ENCODE measurements at regions not wholly inside any gene's neighbourhood (a gene's known extent, or its start where the extent isn't known, plus 50 kb on each side); places are given as distances from the start of the nearest gene placed in this dataset.

DNA sequence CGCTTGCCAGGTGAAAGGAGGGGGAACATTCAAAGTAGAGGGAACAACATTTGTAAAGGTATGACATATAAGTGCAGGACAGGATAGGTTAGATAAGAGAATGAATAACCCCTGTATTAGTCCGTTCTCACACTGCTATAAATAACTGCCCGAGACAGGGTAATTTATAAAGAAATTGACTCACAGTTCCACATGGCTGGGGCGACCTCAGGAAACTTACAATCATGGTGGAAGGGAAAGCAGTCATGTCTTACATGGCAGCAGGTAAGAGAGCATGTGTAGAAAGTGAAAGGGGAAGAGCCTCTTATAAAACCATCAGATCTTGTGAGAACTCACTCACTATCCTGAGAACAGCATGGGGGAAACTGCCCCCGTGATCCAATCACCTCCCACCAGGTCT lies 223.8 kb downstream of the SOX9 start:
- DNase-seq, result no peak

DNA sequence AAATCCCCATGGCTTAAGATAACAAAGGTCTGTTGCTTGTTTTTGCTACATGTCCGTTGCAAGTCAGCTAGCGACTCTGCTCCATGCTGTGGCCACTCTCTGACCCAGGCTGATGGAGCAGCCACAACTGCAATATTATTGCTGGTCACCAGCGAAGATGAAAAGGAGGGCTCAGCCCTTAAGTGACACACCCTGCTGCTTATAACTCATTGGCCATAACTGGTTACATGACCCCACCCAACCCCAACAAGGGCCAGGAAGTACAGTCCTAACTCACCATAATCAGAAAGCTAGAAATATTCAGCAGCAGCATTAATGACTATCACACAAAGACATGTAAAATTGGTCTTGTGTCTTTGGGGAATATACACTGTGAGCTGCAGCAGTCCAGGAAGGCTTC lies 224.3 kb downstream of the SOX9 start:
- DNase-seq, result no peak

DNA sequence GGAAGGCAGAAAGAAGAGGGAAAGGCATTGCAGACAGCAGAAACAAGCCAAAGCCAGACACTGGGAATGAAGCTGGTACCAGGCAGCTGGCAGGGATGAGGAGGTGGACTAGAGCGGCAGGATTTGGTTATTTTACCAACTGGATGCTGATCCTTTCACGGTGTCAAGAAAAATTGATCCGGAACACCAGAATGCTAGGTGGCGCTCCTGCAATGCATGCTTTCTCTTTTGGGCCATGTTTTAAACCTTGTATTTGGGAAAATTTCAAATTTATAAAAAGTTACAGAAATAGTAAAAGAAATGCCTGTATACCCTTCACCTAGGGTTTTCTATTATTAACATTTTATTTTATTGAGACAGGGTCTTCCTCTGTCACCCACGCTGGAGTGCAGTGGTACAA lies 224.7 kb downstream of the SOX9 start:
- no peak for DNase-seq

DNA sequence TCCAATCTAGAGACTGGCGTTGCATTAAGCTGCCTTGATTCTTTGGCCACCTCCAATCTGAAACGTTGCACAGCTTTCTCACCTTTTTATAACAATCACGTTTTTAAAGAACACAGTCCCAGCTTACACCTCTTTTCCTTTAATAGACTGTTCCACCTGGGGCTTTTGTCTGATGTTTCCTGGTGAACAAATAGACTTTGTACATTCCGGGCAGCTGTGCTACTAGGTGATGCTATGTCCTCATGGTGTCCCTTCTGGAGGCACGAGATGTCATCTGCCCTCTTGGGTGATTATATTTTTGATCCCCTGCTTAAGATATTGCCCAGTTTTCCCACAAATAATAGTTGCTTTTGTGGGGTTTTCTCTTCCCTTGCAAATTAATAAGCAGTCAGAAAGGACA lies 225.5 kb downstream of the SOX9 start:
- DNase-seq, result no peak

DNA sequence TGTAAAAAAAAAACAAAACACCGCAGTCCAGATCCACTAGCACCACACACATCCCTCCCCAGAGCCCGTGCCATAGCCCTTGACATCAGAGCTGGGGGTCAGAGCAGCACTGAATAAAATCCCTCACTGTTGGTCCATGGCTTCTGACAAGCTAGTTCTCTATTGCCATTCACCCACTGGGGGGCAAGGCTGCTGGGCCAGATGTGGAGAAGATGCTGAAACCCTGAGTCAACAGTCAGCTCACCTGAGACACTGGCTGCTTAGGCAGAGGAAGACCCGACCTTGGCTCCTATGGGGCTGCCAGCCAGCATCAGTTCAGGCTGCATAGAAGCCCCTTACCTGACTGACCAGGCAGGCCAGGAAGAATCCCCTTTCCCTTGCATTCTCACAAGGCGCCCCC lies 228.2 kb downstream of the SOX9 start:
- no peak for DNase-seq

DNA sequence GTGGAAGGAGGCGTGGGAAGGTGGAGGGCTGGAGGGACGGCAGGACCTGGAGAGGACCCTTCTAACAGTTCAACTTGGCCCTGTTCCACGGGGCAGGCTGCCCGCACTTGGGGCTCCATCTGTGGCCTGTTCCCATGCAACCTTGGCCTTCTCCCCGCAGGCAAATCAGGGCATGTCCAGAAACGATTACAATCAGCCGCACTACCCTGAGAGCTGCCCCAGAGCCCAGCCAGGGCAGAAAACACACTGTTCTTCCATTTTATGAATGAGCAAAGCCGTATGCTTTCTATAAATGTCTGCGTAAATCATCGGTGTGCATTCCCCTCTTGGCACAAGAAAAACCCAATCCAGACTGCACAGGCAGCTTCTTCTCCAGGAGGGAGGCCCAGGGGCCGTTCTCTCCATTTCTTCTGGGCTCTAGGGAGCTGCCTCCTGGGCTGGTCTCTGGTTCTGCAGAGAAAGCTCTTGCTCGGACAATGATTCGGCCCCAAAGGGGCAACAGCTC lies 228.7 kb downstream of the SOX9 start:
- DNase-seq, result no peak

DNA sequence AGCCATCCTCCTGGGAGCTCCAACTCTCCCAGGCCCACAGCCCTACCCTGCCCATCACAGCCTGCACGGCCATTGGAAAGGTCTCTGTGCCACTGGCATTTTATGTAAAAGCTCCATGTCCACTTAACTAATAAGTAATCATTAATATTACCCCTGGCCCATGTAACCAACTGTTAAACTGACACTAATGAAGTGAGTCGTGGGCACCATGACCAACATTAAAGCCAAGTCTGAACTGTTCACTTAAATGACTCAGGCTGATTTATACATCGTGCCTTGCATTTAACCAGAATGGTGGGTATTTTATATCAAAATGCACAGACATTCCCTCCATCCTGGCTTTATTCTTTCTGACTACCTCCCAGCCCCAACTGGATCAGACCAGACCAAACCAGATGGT lies 229.3 kb downstream of the SOX9 start:
- no peak for DNase-seq

DNA sequence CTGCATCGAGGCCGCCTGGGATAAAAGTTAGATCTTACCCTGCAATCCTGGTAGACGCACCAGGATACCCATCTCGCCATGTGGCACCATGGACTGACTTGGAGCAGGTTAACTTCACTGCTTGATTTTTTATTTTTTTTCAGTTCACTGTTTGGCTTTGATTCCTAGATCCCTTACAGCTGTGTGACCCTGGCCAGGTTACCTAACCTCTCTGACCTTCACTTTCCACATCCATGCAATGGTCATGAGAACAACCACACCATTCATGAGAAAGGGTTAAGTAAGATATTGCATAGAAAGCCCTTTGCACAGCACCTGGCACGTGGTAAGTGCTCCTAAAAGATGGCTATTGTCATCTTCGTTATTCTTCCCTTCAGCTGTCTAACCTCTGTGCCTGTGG lies 230.5 kb downstream of the SOX9 start:
- DNase-seq, result no peak

DNA sequence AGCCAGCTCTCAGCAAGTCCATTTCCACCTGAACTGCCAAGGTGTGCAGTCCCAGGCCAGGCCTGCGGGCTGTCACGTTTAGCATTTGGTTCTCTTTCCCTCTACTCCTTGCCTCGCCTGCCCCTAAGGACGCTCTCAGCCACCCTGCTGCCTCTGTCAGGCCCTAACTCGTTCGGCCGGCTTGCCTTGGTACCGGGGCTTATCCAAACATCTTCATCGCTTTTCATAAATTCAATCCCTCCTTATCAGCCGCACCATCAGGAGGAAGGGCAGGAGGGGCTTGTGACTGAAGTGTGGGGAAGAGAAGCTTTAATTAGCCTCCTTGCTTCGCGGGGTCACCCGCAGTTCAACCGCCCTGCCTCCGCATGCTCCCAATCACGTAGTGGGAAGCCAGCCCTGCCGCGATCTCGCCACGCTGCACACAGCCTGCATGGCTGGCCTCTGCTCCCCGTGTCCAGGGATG lies 231.1 kb downstream of the SOX9 start:
- DNase-seq, result no peak

DNA sequence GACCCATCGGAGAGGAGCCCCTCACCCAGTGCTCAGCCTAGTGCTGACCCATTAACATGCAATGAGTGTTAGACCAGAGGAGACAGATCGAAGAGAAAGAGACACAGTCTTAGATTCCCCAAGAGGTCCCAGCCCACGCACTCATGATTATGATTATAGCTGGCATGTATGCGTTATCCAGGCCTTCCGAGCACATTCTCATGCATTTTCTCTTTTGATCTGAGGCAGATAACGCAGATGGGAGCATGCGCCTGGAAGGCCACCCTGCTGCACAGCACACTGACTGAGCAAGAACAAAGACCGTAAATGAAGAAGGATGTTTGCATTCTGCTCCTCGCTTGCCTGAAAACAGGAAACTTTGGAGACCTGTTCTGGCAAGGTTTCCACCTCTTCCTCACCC lies 232.7 kb downstream of the SOX9 start:
- no peak for DNase-seq

DNA sequence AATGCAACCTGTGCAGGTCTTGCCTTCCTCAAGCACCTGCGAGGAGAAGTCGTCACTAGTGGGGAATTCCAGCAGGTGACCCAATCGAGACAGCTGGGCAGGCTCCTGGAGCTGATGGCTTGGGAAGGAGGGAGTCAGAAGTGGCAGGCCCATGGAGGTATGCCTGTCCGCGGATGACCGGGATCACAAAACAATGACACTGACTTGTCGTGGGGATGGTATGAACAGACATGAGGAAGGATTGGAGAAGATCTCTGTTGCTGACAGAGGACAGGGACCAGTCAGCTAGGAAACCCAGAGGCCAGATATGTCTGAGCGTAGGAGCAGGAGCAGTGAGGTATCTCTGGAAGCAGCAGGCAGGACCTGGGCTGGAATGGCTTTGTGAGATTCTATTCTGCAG lies 233.3 kb downstream of the SOX9 start:
- DNase-seq, result no peak

DNA sequence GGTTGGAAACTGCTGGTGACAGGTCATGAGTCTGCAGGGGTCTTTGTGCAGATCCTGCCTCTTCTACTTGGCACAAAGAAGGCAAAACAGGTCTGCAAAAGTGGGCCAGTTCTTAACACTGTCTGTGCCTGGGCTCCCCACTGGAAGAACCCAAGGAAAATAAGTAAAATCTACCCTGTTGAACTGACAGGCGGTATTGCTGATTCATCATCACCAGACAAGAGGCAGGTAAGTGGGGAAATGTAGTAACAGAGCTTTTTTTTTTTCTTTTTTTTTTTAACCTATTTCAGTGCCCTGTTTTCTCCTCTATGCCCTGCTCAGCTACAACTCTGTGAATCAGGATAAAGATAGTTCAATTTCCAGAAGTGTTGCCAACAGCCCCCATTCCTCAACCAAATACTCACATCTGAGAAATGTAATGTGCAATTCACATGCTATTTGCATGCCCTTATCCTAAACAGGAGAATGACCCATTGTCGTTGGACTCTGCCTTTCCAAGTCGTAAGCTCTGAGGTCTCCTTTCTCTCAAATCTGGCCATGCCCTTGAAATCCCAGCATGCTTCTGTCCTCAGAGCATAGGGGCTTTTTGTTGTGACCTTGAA lies 237.0 kb downstream of the SOX9 start:
- no peak for DNase-seq

DNA sequence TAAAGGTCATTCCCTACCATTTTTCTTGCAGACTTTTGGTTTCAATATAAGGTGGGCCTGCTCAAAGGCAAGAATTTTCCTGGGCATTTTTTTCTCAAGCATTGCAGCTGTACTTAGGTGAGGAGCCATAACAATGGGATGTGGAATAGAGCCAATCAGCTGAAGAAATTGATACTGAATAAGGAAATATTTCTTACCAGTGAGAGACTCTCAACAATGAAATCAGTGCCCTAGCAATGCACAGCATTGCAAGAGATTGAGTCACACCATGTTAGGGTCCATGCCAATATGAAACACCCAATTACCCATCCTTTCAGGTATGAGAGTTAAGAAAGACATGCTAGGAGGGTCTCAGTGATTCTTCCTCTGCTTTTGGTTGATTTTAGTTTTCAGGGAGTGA lies 237.6 kb downstream of the SOX9 start:
- no peak for DNase-seq

DNA sequence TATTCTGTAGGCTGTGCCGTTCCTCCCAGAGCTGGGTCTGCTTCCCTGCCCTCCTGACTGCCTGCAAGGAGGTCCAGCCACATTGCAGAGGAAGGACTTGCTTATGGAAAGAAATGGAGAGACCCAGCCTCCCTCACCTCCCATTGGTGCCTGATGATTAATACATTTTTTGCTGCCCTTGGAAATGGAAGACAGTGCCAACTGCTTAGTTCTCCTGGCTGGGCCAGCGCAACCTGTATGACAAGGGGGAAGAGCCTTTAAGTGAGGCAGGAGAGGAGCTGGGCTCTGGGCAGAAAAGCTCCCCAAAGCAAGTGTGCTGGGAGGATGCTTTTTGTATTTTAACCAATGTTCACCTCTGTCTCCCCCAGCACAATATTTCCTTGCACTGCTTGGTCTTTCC lies 238.5 kb downstream of the SOX9 start:
- DNase-seq, result no peak

DNA sequence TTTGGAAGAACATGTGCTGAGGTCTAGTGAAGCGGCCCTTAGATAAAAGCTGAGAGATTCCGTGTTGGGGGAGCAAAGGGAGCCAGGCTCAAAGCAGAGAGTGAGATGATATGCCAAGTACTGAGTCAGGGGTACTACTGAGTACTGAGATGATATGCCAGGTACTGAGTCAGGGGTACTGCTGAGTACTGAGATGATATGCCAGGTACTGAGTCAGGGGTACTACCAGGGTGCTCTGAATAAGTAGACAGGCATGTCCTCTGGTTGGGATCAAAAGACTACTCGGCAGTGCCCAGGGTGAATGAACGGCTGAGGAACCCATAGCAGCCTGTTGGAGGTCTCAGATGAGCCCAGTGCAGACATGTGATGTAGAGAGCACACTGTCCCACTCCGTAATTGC lies 239.0 kb downstream of the SOX9 start:
- no peak for DNase-seq

DNA sequence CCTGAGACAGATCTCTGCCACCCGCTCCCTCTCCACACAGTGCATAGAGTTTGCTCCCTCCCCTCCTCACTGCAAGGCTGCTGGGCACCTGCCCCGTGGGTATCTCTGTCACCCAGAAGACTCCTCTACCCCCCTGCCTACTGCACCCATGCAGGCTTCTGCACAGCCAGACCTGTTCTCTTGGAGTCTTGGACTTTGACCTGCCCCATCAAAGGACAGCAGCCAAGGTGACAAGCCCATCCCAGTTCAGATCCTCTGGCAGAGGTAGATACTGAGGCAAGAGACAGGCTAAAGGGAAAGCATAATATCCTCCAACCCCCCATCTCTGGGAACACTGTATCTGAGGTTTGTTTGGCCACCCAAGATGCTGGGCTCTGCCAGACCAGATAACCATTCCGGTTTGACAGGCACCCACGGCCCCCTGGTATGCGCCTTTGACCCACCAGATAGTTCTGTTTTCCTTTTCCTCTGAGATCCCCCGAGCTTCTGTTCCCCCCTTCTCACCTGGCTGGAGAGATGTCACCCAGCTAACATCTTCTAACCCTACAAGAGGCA lies 239.6 kb downstream of the SOX9 start:
- DNase-seq, result no peak

DNA sequence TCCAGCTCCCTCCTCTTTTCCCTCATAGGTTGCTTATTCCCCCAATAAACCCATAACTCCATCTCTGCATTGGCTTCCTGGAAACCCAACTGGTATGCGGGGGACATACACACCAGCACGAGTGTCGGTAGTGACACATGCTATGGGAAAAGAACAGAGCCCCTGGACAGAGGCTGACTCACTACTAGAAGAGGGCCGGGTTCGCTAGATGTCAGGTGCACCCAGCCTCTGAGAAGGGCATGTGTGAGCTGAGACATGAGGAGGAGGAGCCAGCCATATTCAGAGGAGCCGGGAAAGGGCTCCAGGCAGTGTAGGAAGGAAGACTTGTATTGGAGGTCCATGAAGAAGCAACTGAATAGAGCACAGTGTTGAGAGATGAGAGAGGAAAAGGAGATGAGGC lies 241.1 kb downstream of the SOX9 start:
- DNase-seq, result no peak

DNA sequence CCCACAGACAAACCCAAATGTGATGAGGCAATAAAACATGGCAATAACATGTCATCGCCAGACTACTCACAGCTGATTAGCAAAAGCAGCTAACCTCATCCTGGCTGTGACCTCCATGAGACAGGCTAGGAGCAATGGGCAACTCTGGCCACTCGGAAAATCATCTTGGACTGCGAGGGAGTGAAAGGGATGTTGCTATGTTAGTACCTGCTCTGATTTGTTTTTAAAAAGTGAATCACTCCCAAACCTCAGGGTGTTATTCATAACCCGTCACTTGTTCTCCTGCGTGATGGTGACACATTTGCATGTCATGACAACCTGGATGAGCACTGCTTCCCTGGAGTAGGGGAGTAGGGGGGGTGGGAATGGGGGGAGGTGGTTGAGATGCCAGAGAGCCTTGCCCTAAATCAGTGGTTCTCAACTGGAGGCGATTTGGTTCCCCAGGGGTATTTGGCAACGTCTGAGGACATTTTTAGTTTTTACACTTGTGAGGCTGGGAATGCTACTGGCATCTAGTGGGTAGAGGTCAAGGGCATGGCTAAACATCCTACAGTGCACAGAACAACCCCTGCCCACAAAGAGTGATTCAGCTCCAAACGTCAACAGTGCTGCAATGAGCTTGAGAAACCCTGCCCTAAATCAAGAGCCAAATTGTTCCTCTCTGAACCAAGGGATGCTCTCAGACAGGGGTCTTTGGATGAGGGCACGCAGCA lies 241.7 kb downstream of the SOX9 start:
- no peak for DNase-seq

DNA sequence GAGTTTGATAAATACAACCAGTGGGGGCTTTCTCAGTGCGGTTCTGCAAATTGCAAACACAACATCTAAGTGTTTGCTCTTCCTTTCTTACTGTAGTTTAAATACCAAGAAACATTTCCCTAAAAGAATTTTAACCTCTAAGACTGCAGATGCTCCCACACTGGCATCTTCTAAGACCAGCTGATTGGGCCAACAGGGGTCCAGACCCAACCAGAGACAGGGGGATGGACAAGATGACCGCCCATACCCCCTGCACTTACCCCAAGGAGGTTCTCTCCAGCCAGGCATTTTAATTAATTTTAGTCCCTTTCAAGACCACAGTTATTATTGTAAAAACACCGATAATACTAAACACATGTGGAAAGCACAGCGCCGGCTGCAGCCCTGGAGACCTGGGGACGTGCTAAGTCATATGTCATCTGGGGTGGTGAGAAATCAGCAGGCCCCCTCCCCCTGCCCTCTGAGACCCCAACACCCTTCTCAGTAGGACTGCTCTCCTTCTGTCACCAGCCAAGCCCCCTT lies 242.3 kb downstream of the SOX9 start:
- DNase-seq, result no peak

DNA sequence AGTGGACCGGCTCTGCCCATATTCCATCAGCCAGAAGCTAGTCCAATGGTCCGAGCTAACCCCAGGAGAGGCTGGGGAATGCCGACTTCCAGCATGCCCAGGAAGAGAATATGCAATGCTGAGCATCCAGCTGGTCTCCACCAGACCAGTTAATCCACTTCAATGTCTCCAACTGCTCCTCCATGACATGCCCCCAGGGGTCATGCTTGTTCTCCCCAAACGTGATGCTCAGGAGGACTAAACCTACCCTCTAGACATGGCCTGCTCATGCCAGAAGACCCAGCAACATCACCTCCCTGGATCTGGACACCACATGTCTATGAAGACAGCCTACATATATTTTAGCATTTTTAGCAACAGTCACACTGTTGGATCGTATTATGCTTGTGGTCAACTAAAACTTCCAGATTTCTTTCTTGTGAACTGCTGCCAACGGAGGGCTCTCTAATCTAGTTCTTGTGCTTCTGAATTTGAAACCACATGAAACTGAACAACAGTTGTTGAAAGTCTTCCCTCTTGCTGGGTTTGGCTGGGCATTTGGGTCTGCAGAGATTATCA lies 245.1 kb downstream of the SOX9 start:
- DNase-seq, result no peak

DNA sequence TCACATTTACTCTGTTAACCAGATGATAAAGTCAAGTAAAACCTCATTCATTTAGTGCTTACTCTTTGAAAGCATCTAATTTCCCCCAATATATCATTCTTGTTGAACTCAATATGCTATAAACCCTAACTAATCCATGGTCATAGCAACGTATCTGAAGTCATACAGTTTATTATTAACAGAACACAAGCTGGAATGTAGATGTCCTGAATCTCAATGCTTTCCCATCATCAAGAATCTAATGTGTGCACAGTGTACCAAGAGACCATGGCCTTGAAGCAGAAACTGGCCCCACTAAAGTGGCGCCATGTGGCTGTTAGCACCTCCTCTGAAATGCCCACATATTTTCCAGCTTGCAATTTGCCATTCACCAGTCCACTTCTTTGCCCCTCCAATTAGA lies 245.8 kb downstream of the SOX9 start:
- DNase-seq, result no peak

DNA sequence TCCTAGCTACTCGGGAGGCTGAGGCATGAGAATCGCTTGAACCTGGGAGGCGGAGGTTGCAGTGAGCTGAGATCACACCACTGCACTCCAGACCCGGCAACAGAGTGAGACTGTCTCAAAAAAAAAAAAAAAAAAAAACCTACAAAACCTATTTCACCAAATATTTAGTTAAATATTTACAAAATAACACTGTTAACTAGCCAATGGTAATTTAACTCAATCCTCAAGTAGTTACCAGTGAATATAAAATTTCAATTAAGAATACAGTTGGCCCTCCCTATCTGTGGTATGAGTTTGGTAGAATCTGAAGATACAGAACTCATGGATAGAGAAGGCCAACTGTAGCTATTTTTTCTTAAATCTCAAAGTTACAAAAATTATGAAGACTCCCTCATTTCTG lies 247.4 kb downstream of the SOX9 start:
- no peak for DNase-seq

DNA sequence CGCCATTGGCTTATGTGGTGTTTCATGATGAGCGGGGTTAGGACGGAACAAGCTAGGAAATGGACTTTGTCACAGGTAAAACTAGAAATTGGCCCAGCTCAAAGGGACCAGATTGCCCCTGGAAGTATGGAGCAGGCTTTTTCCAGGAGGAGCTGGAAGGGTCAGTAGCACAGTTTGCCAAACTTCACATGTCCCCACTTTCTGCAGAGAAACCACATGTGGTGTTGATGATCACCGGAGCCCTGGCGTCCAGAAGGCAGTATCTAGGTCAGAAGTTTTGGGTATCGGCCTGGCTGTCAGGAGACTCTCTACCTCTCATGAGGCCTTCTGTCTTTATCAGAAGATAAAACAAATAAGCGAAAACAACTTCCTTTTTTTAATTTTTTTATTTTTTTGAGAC lies 248.5 kb downstream of the SOX9 start:
- DNase-seq, result no peak

DNA sequence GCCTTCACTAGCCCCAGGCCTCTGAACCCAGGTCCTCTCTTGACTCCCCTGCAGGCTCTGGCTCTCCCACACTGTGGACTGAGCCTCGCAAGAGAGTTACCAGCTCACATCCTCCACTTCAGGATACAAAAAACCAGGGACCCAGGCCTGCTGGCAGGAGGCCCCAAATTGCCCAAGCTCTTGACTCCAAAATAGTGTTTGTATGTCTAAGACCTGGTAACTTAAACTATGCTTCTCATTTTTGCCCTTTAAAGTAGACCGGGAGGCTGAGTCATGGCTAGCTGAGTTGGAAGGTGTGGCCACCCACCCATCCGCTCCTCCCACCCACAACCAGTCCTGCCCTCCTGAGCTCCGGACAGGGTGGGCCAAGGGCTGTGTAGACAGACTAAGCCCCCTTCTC lies 250.0 kb downstream of the SOX9 start:
- DNase-seq, result no peak
